ENCODE measurements at regions not wholly inside any gene's neighbourhood (a gene's known extent, or its start where the extent isn't known, plus 50 kb on each side); places are given as distances from the start of the nearest gene placed in this dataset.

DNA sequence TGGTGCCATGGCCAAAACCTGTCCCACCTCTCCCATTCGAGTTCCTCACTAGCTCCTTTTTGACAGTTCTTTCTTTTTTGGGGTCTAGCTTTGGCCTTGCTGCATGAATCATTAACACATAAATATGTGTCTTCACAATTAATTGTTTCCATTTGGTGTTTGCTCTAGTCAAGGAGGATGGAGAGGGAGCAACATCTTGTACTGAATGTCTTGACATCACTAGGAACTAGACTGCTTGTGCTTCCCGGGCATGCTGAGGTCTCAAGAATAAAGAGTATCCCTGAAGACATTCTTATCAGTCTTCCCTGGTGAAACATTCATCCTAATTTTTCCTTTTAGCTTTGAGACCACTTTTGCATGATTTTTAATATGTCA, 77.0 kb upstream of the ESR1 start:
- TF ChIP-seq, protein P1, sequence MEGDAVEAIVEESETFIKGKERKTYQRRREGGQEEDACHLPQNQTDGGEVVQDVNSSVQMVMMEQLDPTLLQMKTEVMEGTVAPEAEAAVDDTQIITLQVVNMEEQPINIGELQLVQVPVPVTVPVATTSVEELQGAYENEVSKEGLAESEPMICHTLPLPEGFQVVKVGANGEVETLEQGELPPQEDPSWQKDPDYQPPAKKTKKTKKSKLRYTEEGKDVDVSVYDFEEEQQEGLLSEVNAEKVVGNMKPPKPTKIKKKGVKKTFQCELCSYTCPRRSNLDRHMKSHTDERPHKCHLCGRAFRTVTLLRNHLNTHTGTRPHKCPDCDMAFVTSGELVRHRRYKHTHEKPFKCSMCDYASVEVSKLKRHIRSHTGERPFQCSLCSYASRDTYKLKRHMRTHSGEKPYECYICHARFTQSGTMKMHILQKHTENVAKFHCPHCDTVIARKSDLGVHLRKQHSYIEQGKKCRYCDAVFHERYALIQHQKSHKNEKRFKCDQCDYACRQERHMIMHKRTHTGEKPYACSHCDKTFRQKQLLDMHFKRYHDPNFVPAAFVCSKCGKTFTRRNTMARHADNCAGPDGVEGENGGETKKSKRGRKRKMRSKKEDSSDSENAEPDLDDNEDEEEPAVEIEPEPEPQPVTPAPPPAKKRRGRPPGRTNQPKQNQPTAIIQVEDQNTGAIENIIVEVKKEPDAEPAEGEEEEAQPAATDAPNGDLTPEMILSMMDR (IDR thresholded peaks at IDR 0.05; ENCODE audit: low read depth, low read length), result no peak
- TF ChIP-seq, protein P2, sequence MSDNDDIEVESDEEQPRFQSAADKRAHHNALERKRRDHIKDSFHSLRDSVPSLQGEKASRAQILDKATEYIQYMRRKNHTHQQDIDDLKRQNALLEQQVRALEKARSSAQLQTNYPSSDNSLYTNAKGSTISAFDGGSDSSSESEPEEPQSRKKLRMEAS (IDR thresholded peaks at IDR 0.05; ENCODE audit: low read depth, low read length), result no peak
- no peak for TF ChIP-seq POLR2A (IDR thresholded peaks at IDR 0.05; ENCODE audit: extremely low read depth, insufficient read length)

Measured in NB4 (cell line).